Psoas muscle (tissue), 7 donors: ENCODE measurements at regions not wholly inside any gene's neighbourhood (a gene's known extent, or its start where the extent isn't known, plus 50 kb on each side); places are given as distances from the start of the nearest gene placed in this dataset.

Experiments used
- ATAC-seq, 4 donors: fragments of 200-7000 bp; cut with Tn5 transposase; one replicate each; pipeline ENCODE4 v1.9.1; 2020; ENCODE audit warnings: moderate library complexity in 3 of 4, mild to moderate bottlenecking in 2 of 4
- DNase-seq, 2 donors: peaks; one replicate each; pipeline ENCODE4 v3.0.0-alpha.2; 2020
- H3K27ac ChIP-seq: fragments of 200-600 bp; one replicate; pipeline ENCODE4 v1.8.0; 2022
- H3K27me3 ChIP-seq, 3 donors: fragments of 200-600 bp in 1 of 3; one replicate each; pipeline versions ENCODE4 v1.6.1 to v1.8.0; 2013 to 2022; ENCODE audit warnings: low read length in 2 of 3, mild to moderate bottlenecking in 2 of 3, moderate library complexity in 1 of 3; ENCODE audit not compliant: insufficient read depth in 3 of 3
- H3K36me3 ChIP-seq, 2 donors: fragments of 200-600 bp in 1 of 2; one replicate each; pipeline versions ENCODE4 v1.6.1 to v1.8.0; 2013 to 2022; ENCODE audit warnings: low read depth in 1 of 2, mild to moderate bottlenecking in 1 of 2, moderate library complexity in 1 of 2; ENCODE audit not compliant: insufficient read depth in 1 of 2
- H3K4me1 ChIP-seq: fragments of 200-600 bp; one replicate; pipeline ENCODE4 v1.8.0; 2022
- H3K4me3 ChIP-seq: fragments of 200-600 bp; one replicate; pipeline ENCODE4 v1.8.0; 2022; ENCODE audit warnings: mild to moderate bottlenecking
- H3K9me3 ChIP-seq: fragments of 200-600 bp; one replicate; pipeline ENCODE4 v1.8.0; 2022
- CTCF ChIP-seq: fragments of 200-600 bp; IDR thresholded peaks from one replicate; pipeline ENCODE4 v1.8.0; 2022; ENCODE audit warnings: antibody characterized with exemption
- WGBS, 3 donors: extraction: QIAGEN DNeasy Blood & Tissue Kit; methylation state at CpG; one replicate each; pipeline versions ENCODE4 v1.1.6 to v1.1.7; 2013; 5-methylcytosine and 5-hydroxymethylcytosine counted together
- intact Hi-C, 2 donors: fragments of 100-400 bp; cut with DNase I; formaldehyde crosslinking; loops; one replicate each; pipeline versions ENCODE4 v1.11.0 to v1.14.2; 2022
- donor health status: healthy with polysubstance abuse.
- donor health status: DM: no; HTN: no; CAD: no; lungs with moderate emphysema.
- donor health status: Bipolar disorder and iron deficiency.
- donor health status: healthy.
- donor health status: DM: yes; HTN: yes; CAD: no.
- donor health status: DM: no; HTN: no; CAD: no.
- donor health status: DM: yes; HTN: yes; CAD: no.

- no peak overlapping the region for H3K27ac ChIP-seq
- no peaks in the 10 kb centered on the region for H3K27me3 ChIP-seq
- DNase-seq (no peak), ATAC-seq (no peak)
- H3K9me3 ChIP-seq = no peaks in the 10 kb centered on the region
- H3K4me3 ChIP-seq = no peak overlapping the region
- intact Hi-C loops = no loop called here
- no peaks in the 10 kb centered on the region for H3K36me3 ChIP-seq
- 73 to 88% (median 81%) methylated on average over 6 of the region's 6 CpGs for WGBS, 3 donors
- no peak for TF ChIP-seq CTCF
- no peaks in the 10 kb centered on the region for H3K4me1 ChIP-seq
Measured at GRCh38 chr14:94840467-94840866, 70.6 kb upstream of the GSC start.

- Histone ChIP-seq H3K36me3 (no peaks in the 10 kb centered on the region), H3K4me3 (no peak overlapping the region), H3K27me3 (no peaks in the 10 kb centered on the region), H3K9me3 (no peaks in the 10 kb centered on the region), H3K4me1 (no peaks in the 10 kb centered on the region), H3K27ac (no peak overlapping the region)
- TF ChIP-seq CTCF = no peak
- WGBS, 3 donors = 54 to 70% (median 56%) methylated on average over 4 of the region's 4 CpGs
- intact Hi-C loops = no loop called here
- DNase-seq (no peak), ATAC-seq (no peak)
Measured at GRCh38 chr14:94839348-94839747, 69.4 kb upstream of the GSC start.

GRCh38 chr14:94836849-94837248, 66.9 kb upstream of the GSC start:
- no peaks in the 10 kb centered on the region for H3K4me1 ChIP-seq
- ATAC-seq (no peak), DNase-seq (no peak)
- no peaks in the 10 kb centered on the region for H3K9me3 ChIP-seq
- no peaks in the 10 kb centered on the region for H3K27me3 ChIP-seq
- intact Hi-C loops = no loop called here
- WGBS, 3 donors = 83 to 97% (median 86%) methylated on average over 2 of the region's 2 CpGs
- no peak overlapping the region for H3K4me3 ChIP-seq
- no peaks in the 10 kb centered on the region for H3K36me3 ChIP-seq
- H3K27ac ChIP-seq = no peak overlapping the region
- no peak for TF ChIP-seq CTCF

GRCh38 chr14:94833633-94834032, 63.7 kb upstream of the GSC start:
- 78 to 83% (median 82%) methylated on average over 5 of the region's 5 CpGs for WGBS, 3 donors
- intact Hi-C loops = no loop called here
- no peaks in the 10 kb centered on the region for H3K36me3 ChIP-seq
- H3K27me3 ChIP-seq = no peaks in the 10 kb centered on the region
- no peak overlapping the region for H3K4me3 ChIP-seq
- no peak overlapping the region for H3K27ac ChIP-seq
- no peaks in the 10 kb centered on the region for H3K4me1 ChIP-seq
- no peaks in the 10 kb centered on the region for H3K9me3 ChIP-seq
- DNase-seq = no peak
- ATAC-seq = no peak
- no peak for TF ChIP-seq CTCF

GRCh38 chr14:94831085-94831484, 61.2 kb upstream of the GSC start:
- Histone ChIP-seq H3K36me3 (no peaks in the 10 kb centered on the region), H3K9me3 (no peaks in the 10 kb centered on the region), H3K27ac (no peak overlapping the region), H3K4me3 (no peak overlapping the region), H3K4me1 (peaks cover 3% of the 10 kb centered on the region), H3K27me3 (no peaks in the 10 kb centered on the region)
- intact Hi-C loops = no loop called here
- ATAC-seq = no peak
- 40 to 50% (median 47%) methylated on average over 1 of the region's 1 CpG for WGBS, 3 donors
- no peak for DNase-seq
- TF ChIP-seq CTCF = no peak
